ENCODE measurements at regions not wholly inside any gene's neighbourhood (a gene's known extent, or its start where the extent isn't known, plus 50 kb on each side); places are given as distances from the start of the nearest gene placed in this dataset.

GRCh38 chr14:28946267-28946666 lies 179.7 kb downstream of the FOXG1 start:
- H3K27ac ChIP-seq (ENCODE audit: insufficient read length, low read depth, low read length): no peak overlapping the region
- H3K56ac ChIP-seq (ENCODE audit: insufficient read length, low read depth, low read length): no peak overlapping the region
- no peaks in the 10 kb centered on the region for H4K20me1 ChIP-seq (ENCODE audit: control insufficient read depth, insufficient read depth, insufficient read length)
- no peak for TF ChIP-seq CTCF (conservative IDR thresholded peaks at IDR 0.05)
- no peak overlapping the region for H2BK12ac ChIP-seq (ENCODE audit: insufficient read length, low read depth, low read length)
- H3K4me3 Mint-ChIP-seq: no peak overlapping the region
- H3K27me3 ChIP-seq (ENCODE audit: insufficient read depth, low read length): no peaks in the 10 kb centered on the region
- H3K23ac ChIP-seq (ENCODE audit: insufficient read length, low read depth, low read length): no peak overlapping the region
- no peaks in the 10 kb centered on the region for H3K79me1 ChIP-seq (ENCODE audit: insufficient read depth, low read depth, low read length, poor library complexity, severe bottlenecking)
- no peak overlapping the region for H3K9ac ChIP-seq (ENCODE audit: extremely low read depth, insufficient read length, low read length)
- H3K4me2 ChIP-seq (ENCODE audit: insufficient read depth, insufficient read length, low read length): no peak overlapping the region
- no peak overlapping the region for H2BK20ac ChIP-seq (ENCODE audit: low read depth, low read length, poor library complexity, severe bottlenecking)
- no peak overlapping the region for H2BK120ac ChIP-seq (ENCODE audit: low read depth, low read length, poor library complexity, severe bottlenecking)
- no peaks in the 10 kb centered on the region for H3K9me3 ChIP-seq (ENCODE audit: control insufficient read depth, low read depth, low read length)
- no peak overlapping the region for H4K91ac ChIP-seq (ENCODE audit: insufficient read length, low read depth, low read length)
- no peak overlapping the region for H2AK5ac ChIP-seq (ENCODE audit: insufficient read length, low read length)
- H4K8ac ChIP-seq (replicated peaks; ENCODE audit: insufficient read length, low read depth, low read length): no peak overlapping the region
- H3K14ac ChIP-seq (ENCODE audit: insufficient read depth, low read length): no peak overlapping the region
- no CpG with 5 or more reads among the region's 1 CpG for WGBS (ENCODE audit: extremely low coverage, insufficient read length, low lambda C conversion rate)
- H3K18ac ChIP-seq (ENCODE audit: insufficient read length, low read depth, low read length): no peak overlapping the region
- no peak overlapping the region for H2BK15ac ChIP-seq (ENCODE audit: low read depth, low read length)
- no peaks in the 10 kb centered on the region for H3K79me2 ChIP-seq (ENCODE audit: insufficient read depth, low read length)
- H3K9me3 Mint-ChIP-seq: no peaks in the 10 kb centered on the region
- no peaks in the 10 kb centered on the region for H3K23me2 ChIP-seq (ENCODE audit: insufficient read length, low read depth, low read length, poor library complexity, severe bottlenecking)
- H3K4ac ChIP-seq (ENCODE audit: low read depth, low read length): no peak overlapping the region
- H3K36me3 Mint-ChIP-seq (ENCODE audit: insufficient read depth in 1 of 3, low read depth in 3 of 3): no peaks in the 10 kb centered on the region; a peak in 1 of 7 replicates
- H3K4me1 Mint-ChIP-seq: no peaks in the 10 kb centered on the region
- H3K27me3 Mint-ChIP-seq (ENCODE audit: low read depth): 0 out of 2 replicates have a peak, but pooled peaks cover 1% of the 10 kb centered on the region
- H3T11ph ChIP-seq (ENCODE audit: low read length): no peak overlapping the region
- no peak overlapping the region for H2AFZ ChIP-seq (ENCODE audit: low read length)
- H3K27ac Mint-ChIP-seq: no peak overlapping the region
- H2BK5ac ChIP-seq (ENCODE audit: insufficient read length, low read length): no peak overlapping the region
- no peak for DNase-seq
- H4K5ac ChIP-seq (ENCODE audit: insufficient read length, low read depth, low read length): no peak overlapping the region
- no peaks in the 10 kb centered on the region for H3K4me1 ChIP-seq (ENCODE audit: insufficient read depth, low read length)

All from H9 (cell line).